GM18511 (cell line): ENCODE measurements at regions not wholly inside any gene's neighbourhood (a gene's known extent, or its start where the extent isn't known, plus 50 kb on each side); places are given as distances from the start of the nearest gene placed in this dataset.
"Not testable (repeated sequence)": the region's sequence is repeated elsewhere in the genome, so short reads cannot be mapped to it uniquely, and the experiment has no call there.

Source experiments
- ATAC-seq: cut with Tn5 transposase; IDR thresholded peaks from one replicate; pipeline ENCODE4 v1.9.1; 2021; ENCODE audit warnings: mild to moderate bottlenecking, moderate library complexity; ENCODE audit not compliant: unreplicated experiment

GRCh38 chr3:194264631-194265504, 86.3 kb downstream of the CPN2 start:
- not testable (repeated sequence) for ATAC-seq

GRCh38 chr3:194265505-194265892, 85.6 kb downstream of the CPN2 start:
- no peak for ATAC-seq

- no peak for ATAC-seq
Observed at GRCh38 chr3:194265996-194266964, 84.8 kb downstream of the CPN2 start.

DNA sequence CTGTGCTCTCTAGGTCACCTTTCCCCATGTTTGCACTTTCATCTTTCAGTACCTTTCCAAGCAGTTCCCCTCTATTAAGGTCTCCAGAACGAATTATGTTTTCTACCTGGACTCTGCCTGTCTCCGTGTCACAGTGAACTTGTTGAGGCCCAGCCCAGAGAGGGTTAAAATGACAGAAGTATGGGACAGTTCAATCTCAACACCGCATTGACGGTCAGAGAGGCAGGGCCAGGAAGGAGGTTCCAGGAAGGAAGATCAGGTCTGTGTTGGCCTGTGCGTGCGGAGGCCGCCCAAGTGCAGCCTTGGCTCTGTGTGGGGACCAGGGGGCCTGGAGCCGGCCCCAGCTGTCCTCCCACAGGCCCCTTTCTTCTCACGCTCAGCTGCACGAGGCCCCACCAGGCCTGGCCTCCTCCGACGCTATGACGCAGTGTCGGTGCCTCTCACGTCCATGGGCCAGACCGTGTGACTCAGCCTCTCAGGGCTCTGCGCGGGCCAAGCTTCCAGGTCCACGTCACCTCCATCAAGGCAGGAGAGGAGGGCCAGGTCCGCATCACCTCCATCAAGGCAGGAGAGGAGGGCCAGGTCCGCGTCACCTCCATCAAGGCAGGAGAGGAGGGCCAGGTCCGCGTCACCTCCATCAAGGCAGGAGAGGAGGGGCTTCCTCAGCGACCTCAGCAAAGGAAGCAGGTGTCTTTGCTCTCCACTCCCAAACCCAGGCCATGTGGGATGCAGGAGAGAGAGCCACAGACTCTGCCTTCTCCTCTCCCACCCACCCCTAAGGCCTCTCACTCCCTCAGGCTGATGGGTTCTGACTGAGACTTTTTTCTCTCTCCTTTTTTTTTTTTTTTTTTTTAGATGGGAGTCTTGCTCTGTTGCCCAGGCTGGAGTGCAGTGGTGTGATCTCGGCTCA, 83.1 kb downstream of the CPN2 start:
- ATAC-seq: no peak

- ATAC-seq: no peak
Observed at GRCh38 chr3:194268654-194269512, 82.2 kb downstream of the CPN2 start.

DNA sequence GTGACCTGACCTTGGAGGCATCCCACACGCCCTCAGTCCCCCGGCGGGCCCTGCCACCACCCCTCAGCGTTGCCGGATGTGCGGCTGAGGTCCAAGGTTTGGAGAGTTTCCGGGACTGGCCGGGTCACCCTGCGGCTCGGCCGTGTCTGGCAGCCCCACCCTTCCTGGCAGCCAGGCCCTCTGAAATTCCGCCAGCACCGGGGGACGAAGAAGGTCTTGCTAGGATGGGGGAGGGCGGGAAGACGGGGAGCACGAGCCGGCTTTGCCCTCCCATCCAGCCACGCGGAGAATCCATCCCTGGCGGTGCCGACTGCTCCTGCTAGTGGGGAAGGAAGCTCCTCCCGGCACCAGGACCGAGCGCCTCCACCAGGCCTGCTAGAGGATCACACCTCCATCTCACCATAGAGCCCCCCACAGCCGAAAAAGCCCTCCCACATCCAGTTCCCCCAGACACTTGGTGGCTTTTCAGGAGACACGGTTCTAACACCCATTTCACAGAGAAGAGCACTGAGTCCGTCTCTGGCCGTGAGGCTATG, 81.5 kb downstream of the CPN2 start:
- no peak for ATAC-seq

DNA sequence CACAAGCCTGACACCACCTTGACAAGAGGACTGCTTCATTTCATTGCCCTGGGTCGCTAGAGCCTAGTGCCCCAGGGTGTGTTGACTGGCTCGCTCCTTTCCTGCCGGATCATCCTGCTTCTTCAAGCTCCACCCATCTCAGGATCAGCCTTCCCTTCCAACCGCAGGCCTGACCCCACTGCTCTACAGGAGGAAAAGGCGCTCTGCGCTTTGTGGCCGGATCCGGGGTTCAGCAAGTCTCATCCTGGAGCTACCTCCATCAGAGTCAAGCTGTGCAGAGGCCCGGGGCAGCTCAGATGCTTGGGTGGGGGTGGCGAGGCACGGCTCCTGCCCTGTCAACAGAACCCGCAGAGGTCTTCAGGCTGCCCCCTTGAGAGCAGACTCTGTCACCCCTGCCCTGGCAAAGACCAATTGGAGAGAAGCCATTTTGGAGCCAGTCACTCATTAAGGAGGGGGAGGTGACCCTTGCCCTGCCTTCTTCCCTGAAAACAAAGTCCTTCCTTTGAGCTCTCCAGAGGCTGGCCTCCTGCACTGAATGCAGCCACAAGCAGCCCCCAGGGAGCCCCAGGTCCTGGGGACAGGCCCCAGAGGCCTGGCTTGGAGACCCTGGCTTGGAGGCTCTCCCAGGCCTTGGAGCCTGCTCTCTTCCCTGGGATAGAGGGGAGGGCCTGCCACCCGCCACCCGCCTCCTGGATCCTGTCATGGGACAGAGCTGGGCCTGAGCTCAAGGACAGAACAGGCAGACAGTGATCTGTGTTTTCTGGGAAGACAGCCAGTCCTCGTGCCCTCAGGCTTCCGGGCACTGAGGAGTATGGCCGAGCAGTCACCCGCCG, 80.3 kb downstream of the CPN2 start:
- no peak for ATAC-seq

DNA sequence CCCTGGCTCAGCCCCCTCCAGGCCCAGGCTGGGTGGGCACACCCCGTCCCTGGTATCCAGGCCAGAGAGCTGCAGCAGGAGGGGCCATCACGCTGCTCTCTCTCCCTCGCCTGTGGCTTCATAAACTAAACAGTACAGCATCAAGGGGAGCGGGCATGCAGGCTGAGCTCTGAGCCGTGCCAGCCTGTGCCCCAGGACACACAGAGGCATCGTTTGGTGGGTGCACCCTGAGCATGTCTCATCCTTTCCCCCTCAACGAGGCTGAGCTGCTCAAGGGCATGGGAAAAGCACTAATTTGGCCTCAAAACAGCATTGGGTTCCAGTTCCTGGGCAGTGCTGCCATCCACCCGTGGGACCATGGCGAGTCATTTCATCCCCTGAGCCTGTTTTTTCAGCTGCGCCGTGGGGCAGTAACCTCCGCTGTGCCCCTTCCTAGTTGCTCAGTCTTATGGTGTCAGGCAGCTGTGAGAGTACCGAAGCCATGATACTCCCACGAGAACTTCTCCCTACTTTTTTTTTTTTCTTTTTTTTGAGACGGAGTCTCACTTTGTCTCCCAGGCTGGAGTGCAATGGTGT, 79.6 kb downstream of the CPN2 start:
- ATAC-seq: no peak

DNA sequence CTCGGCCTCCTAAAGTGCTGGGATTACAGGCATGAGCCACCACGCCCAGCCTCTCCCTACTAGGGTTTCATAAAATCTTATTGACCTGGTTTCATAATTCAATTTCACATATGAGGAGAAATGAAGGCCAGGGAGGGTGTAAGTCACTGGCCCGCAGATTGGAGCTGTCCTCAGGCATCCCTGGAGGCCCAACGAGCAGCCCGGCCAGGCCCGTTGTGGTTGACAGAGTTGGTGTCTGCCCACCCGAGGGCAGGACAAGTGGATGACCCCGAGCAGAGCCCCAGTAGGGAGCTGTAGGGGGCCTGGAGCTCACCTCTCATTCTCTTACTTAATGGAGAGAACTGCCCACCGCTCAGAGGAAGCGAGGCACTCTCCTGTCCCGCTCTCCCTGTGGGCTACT, 78.9 kb downstream of the CPN2 start:
- no peak for ATAC-seq

DNA sequence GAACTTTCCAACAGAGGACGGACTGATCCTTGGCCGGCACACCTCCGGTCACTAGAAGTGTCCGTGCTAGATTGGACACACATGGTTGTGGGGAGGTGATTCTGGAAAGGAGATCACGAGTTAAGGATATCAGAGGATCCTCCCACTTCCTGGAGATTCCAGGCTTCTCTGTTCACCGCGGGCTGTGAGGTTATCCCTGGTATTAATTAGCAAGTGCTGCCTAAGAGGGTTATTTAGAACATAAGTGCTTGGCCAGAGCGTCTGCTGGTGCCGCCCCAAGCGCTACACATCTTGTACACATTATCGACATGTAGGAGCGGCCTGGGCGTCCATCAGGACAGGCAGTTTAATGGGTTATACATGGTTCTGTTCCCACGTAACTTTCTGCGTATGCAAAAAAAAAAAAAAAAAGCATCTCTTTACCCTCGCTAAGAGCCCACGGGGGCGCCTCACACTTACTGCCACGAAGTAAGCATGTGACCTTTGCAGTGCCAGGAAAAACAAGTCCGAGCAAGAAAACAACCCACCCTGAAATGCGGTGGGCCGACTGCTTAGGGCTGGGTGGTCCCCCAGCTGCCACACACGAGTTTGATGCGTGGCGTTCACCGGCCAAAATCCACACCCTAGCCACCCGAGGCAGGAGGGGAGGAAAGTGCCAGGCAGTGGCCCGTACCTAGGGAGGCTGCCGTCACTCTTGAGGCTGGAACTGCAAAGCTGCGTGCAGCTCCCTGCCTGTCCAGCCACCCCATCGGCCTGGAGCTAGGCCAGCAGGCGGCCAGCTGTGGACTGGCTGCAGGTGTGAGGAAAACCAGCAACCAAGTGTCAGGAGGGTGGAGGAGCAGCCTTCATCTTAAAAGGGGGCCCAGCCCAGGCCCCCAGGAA, 78.0 kb downstream of the CPN2 start:
- no peak for ATAC-seq

GRCh38 chr3:194273743-194274310, 77.3 kb downstream of the CPN2 start:
- no peak for ATAC-seq

DNA sequence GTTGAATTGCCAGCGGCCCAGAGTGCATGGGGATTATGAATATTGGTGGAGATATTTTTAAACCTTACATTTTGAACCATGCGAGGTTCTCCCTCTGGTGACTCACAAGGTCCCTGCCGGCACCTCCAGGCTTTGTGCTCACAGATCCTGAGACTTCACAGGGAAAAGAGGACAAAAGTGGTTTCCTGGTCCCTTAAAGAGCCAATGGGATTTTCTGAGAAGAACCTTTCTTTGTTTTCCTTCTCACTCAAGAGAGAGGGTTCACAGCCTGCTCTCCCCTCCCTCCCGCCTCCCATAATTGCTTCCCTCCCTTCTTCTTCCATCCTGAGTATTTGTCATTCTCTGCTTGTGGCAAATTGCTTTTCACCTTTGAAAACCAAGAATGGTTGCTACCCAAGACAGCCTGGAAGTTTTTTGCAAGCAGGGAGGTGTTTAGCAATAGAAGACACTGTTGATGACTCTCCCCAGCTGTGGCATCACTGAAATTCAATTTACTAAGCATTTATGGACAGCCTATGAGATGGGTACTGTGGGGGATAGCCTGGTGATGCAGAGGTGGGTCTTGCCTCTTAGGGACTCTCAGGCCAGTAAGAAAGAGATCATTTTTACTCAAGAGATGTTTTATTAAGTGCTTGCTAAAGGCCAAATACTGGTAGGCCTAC, 76.6 kb downstream of the CPN2 start:
- ATAC-seq: no peak

DNA sequence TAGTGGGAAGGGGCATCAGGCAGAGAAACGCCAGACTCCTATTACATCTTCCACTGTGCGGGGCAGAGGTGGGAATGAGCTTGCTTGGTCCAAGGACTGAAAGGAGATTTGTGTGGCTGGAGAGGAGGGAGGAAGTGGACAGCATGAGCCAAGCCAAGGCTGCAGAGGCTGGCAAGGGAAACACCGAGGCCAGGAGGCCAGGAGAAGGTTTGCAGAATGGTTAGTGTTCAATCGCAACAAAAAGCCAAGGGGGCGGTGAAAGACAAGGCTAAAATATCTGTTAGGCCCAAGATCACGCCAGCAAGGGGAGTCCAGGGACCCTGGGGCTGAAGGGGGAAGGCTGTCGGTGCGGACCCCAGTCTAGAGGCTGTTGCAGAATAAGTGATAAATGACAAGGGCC, 75.8 kb downstream of the CPN2 start:
- no peak for ATAC-seq

- ATAC-seq: no peak
Observed at GRCh38 chr3:194275721-194276120, 75.4 kb downstream of the CPN2 start.

DNA sequence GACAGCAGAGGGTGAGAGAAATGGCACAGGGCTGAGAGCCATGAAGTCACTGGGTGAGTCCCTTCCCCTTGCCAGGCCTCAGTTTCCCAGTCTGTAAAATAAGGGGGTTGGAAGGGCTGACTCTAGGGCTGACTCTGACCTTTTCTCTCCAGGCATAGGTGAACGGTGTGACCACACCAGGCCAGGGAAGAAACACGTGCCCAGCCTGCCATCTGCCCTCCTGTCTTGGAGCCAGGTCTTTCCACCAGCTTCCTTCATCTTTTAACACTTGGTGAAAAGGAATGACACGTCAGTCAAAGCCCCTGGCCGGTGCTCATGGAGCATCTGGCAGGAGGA, 74.4 kb downstream of the CPN2 start:
- ATAC-seq: no peak

DNA sequence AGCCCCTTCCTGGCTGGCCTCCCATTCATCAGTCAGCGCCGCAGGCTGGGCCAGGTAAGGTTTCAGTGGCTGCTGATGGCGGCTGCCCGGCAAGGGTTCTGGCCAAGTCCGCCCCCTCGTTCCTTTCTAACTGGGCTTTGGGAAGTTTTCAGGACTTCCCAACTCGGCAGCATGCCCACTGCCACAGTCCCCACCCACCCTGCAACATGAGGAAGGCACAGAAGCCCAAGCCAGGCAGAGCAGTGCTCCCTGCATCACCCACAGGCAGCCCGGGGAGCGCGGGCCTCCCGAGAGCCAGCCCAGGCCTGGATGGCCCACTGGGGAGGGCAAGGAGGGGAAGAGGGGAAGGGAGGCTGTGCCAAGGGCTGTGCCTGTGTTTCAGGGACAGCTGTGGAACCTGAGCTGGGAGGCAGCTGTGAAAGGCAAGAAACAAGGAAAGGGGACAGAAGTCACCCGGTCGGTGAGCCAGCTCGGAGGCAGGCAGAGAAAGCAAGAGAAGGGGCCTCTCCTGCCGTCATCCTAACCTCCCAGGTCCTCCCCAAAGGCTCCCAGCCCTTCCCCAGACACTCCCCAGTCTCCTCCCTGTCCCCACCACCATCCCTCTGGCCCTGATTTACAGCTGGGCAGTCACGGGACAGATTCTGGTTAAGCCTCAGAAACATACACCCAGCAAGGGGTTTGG, 73.9 kb downstream of the CPN2 start:
- no peak for ATAC-seq
